Hepatocyte (in vitro differentiated cells): ENCODE measurements at regions not wholly inside any gene's neighbourhood (a gene's known extent, or its start where the extent isn't known, plus 50 kb on each side); places are given as distances from the start of the nearest gene placed in this dataset.

Source experiments
- DNase-seq: peaks from one replicate; pipeline ENCODE4 v3.0.0-alpha.2; 2016; ENCODE audit warnings: low spot score
- H2AFZ ChIP-seq: fragments of 200-600 bp; sonication (generic); 2 replicates; pipeline ENCODE4 v1.6.0; 2016; ENCODE audit warnings: antibody characterized with exemption, mild to moderate bottlenecking
- H3K27ac ChIP-seq: fragments of 200-600 bp; sonication (generic); 2 replicates; pipeline ENCODE4 v1.5.1; 2016; ENCODE audit warnings: mild to moderate bottlenecking
- H3K27me3 ChIP-seq: fragments of 200-600 bp; sonication (generic); 2 replicates; pipeline ENCODE4 v1.6.1; 2016
- H3K36me3 ChIP-seq: fragments of 200-600 bp; sonication (generic); replicated peaks from 2 replicates; pipeline ENCODE4 v1.5.1; 2016; ENCODE audit warnings: low read depth; ENCODE audit not compliant: insufficient read depth
- H3K4me1 ChIP-seq: fragments of 200-600 bp; sonication (generic); 2 replicates; pipeline ENCODE4 v1.5.1; 2016; ENCODE audit warnings: mild to moderate bottlenecking, moderate library complexity; ENCODE audit not compliant: insufficient read depth
- H3K4me2 ChIP-seq: fragments of 200-600 bp; sonication (generic); 2 replicates; pipeline ENCODE4 v1.6.0; 2016
- H3K4me3 ChIP-seq: fragments of 200-600 bp; sonication (generic); 2 replicates; pipeline ENCODE4 v1.5.1; 2016; ENCODE audit warnings: mild to moderate bottlenecking
- H3K79me2 ChIP-seq: fragments of 200-600 bp; sonication (generic); 2 replicates; pipeline ENCODE4 v1.6.0; 2017; ENCODE audit warnings: mild to moderate bottlenecking
- H3K9me2 ChIP-seq: fragments of 200-600 bp; sonication (generic); replicated peaks from 2 replicates; pipeline ENCODE4 v1.6.0; 2017; ENCODE audit warnings: mild to moderate bottlenecking; ENCODE audit not compliant: insufficient read depth
- H3K9me3 ChIP-seq: fragments of 200-600 bp; sonication (generic); 2 replicates; pipeline ENCODE4 v1.5.1; 2016; ENCODE audit warnings: low read depth, mild to moderate bottlenecking
- H4K20me1 ChIP-seq: fragments of 200-600 bp; sonication (generic); 2 replicates; pipeline ENCODE4 v1.6.0; 2016; ENCODE audit warnings: mild to moderate bottlenecking; ENCODE audit not compliant: insufficient read depth, poor library complexity, severe bottlenecking
- CTCF ChIP-seq: fragments of 200-600 bp; sonication (generic); IDR thresholded peaks from 2 replicates; pipeline ENCODE4 v1.5.1; 2016; ENCODE audit warnings: antibody characterized with exemption, mild to moderate bottlenecking; ENCODE audit not compliant: poor library complexity
- EZH2 ChIP-seq: fragments of 200-600 bp; sonication (generic); IDR thresholded peaks from 2 replicates; pipeline ENCODE4 v1.6.1; 2016; ENCODE audit warnings: antibody characterized with exemption, mild to moderate bottlenecking, borderline replicate concordance
- EZH2phosphoT487 ChIP-seq: fragments of 200-600 bp; sonication (generic); IDR thresholded peaks from one replicate; pipeline ENCODE4 v1.6.1; 2018; ENCODE audit warnings: antibody characterized with exemption, mild to moderate bottlenecking, low read depth, moderate library complexity; ENCODE audit not compliant: unreplicated experiment, severe bottlenecking
- WGBS: methylation state at CpG from one replicate; pipeline ENCODE4 v1.1.6; 2016; ENCODE audit warnings: low lambda C conversion rate; ENCODE audit errors: missing lambda C conversion rate; 5-methylcytosine and 5-hydroxymethylcytosine counted together

- H4K20me1 ChIP-seq = no peaks in the 10 kb centered on the region
- 100% methylated on average over 1 of the region's 1 CpG for WGBS
- H2AFZ ChIP-seq = no peak overlapping the region
- H3K4me3 ChIP-seq = no peak overlapping the region
- TF ChIP-seq CTCF = no peak
- TF ChIP-seq EZH2phosphoT487 = no peak
- no peak for TF ChIP-seq EZH2
- DNase-seq = no peak
- H3K79me2 ChIP-seq = no peaks in the 10 kb centered on the region
- no peaks in the 10 kb centered on the region for H3K27me3 ChIP-seq
- no peaks in the 10 kb centered on the region for H3K9me3 ChIP-seq
- no peak overlapping the region for H3K27ac ChIP-seq
- no peaks in the 10 kb centered on the region for H3K36me3 ChIP-seq
- H3K9me2 ChIP-seq = no peaks in the 10 kb centered on the region
- no peak overlapping the region for H3K4me2 ChIP-seq
- H3K4me1 ChIP-seq = peaks cover 14% of the 10 kb centered on the region
Measured at GRCh38 chr2:150230616-150231015, 256.9 kb downstream of the RND3 start.

GRCh38 chr2:150230004-150230403, 257.5 kb downstream of the RND3 start:
- WGBS = 18% methylated on average over 1 of the region's 1 CpG

GRCh38 chr2:150228936-150229335, 258.5 kb downstream of the RND3 start:
- Histone ChIP-seq H4K20me1 (no peaks in the 10 kb centered on the region), H2AFZ (no peak overlapping the region), H3K27ac (no peak overlapping the region), H3K4me1 (peaks cover 14% of the 10 kb centered on the region), H3K36me3 (no peaks in the 10 kb centered on the region), H3K4me3 (no peak overlapping the region), H3K4me2 (no peak overlapping the region), H3K9me3 (no peaks in the 10 kb centered on the region), H3K27me3 (no peaks in the 10 kb centered on the region), H3K79me2 (no peaks in the 10 kb centered on the region), H3K9me2 (no peaks in the 10 kb centered on the region)
- WGBS = 8% methylated on average over 1 of the region's 1 CpG
- DNase-seq = no peak
- TF ChIP-seq CTCF (no peak), EZH2 (no peak)

More at GRCh38 chr2:150230004-150230403, 257.5 kb downstream of the RND3 start:
- no peaks in the 10 kb centered on the region for H3K79me2 ChIP-seq
- no peaks in the 10 kb centered on the region for H3K27me3 ChIP-seq
- H3K9me3 ChIP-seq = no peaks in the 10 kb centered on the region
- no peaks in the 10 kb centered on the region for H3K36me3 ChIP-seq
- no peaks in the 10 kb centered on the region for H4K20me1 ChIP-seq
- H2AFZ ChIP-seq = no peak overlapping the region
- no peak for TF ChIP-seq EZH2
- no peak for TF ChIP-seq EZH2phosphoT487
- no peak for TF ChIP-seq CTCF
- H3K4me2 ChIP-seq = no peak overlapping the region
- no peak overlapping the region for H3K4me3 ChIP-seq
- H3K9me2 ChIP-seq = no peaks in the 10 kb centered on the region
- H3K27ac ChIP-seq = no peak overlapping the region
- DNase-seq = no peak
- H3K4me1 ChIP-seq = peaks cover 14% of the 10 kb centered on the region

GRCh38 chr2:150225030-150225429, 262.4 kb downstream of the RND3 start:
- no peaks in the 10 kb centered on the region for H3K27me3 ChIP-seq
- DNase-seq = no peak
- no peak overlapping the region for H2AFZ ChIP-seq
- no peaks in the 10 kb centered on the region for H4K20me1 ChIP-seq
- H3K4me2 ChIP-seq = no peak overlapping the region
- H3K79me2 ChIP-seq = no peaks in the 10 kb centered on the region
- WGBS = 97% methylated on average over 1 of the region's 1 CpG
- TF ChIP-seq EZH2 (no peak), EZH2phosphoT487 (no peak), CTCF (no peak)
- H3K27ac ChIP-seq = no peak overlapping the region
- no peak overlapping the region for H3K4me3 ChIP-seq
- H3K4me1 ChIP-seq = peaks cover 14% of the 10 kb centered on the region
- no peaks in the 10 kb centered on the region for H3K36me3 ChIP-seq
- H3K9me3 ChIP-seq = no peaks in the 10 kb centered on the region
- H3K9me2 ChIP-seq = no peaks in the 10 kb centered on the region
